ENCODE measurements at regions not wholly inside any gene's neighbourhood (a gene's known extent, or its start where the extent isn't known, plus 50 kb on each side); places are given as distances from the start of the nearest gene placed in this dataset.

- DNase-seq = no peak
These were observed 538.1 kb upstream of the TBL1XR1 start for GRCh38 chr3:177735431-177735830.

DNA sequence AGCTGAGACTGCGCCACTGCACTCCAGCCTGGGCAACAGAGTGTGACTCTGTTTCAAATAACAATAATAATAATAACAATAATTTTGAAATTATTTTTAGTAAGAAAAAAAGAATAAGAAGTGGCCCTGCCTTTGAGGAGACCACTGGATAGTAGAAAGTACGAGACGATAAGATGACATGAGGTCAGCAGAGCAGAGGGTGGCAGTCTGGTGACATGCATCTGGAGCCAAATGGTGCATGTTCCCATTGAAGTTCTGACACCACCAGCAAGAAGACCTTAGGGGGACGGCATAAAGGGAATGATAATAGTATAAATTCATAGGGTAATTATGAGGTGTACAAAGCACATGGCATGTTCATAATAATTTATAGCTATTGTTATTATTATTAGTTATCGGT lies 542.2 kb upstream of the TBL1XR1 start:
- no peak for DNase-seq

- DNase-seq = no peak
These were observed 543.0 kb upstream of the TBL1XR1 start for GRCh38 chr3:177740254-177740653.

DNA sequence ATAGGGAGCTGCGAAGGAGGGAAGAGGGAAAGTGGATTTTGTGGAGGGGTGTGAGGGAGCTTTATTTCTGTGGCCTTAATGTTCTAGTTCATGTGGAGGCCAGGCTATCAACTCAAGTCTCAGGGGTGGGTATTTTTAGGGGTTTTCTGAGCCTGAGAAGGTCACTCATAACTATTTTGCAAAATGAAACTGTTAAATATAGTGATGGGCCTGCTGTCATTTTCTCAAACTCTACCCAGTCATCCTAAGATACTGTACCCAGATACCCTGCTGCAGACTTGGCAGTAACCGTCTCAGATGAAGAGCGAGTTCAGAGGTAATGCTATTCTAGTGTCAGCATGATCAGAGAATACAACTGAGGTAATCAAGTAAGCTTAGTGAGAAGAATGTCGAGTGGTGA lies 545.0 kb upstream of the TBL1XR1 start:
- DNase-seq = no peak

DNA sequence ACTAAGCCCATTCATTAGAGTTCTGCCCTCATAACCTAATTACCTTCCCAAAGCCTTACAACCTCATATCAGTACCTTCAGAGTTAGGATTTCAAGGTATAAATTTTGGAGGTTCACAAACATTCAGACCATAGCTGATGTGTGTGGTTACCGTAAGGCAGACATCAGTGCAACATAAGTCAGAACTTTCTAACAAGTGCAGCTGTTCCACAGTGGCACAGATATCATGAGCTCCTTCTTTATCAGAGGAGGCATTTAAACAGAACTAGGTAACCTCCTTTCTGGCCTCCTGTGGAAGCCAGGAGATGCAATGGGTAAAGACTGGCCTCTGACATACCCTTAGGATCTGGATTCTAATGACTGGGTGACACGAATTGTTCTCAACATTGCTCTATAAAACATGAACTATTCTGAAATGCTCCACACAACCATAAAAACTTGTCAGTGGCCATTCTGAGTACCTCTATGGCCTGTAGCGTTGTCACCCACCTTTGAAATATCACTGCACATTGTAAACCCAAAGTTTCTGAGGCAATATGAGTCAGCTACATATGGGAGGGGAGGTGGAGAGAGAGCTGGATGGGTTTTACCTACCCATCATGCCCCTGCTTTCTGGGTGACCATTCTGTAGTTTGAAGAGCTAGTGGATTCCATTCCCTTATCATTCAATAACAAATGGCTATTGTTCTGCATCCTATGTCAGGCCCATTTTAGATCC lies 546.0 kb upstream of the TBL1XR1 start:
- no peak for DNase-seq

DNA sequence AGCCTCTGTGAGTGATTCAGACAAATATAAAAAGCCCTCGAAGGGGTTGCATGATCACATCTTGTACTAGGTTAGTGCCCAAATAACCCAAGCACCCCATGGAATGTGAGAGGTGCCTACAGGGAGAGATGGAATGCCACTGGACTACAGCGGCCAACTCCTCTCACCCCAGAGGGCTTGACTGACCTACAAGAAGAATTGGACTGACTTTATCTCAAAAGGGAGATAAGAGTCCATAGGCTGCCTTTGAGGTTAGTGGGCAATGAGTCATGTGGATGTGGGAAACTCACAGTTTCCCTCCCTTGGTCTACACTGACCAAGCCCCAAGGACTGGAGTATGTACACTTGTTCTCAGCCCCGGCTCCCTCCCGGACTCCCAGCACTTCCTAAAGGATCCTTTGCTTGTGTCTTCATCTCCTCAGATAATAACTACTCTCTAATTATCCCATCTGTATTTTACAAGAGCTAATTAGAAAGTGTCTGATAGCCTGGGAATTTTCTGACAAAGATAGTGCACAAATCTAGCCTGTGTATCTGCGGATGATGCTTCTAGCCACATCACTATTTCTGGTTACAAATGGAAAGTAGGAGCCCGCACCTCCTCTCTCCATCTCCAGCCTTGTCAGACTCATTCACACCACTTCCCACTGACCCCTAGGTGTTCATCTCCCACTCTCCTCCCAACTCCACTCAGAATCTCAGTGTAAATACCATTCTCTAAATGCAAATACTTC lies 547.8 kb upstream of the TBL1XR1 start:
- no peak for DNase-seq

GRCh38 chr3:177745607-177746005 lies 548.3 kb upstream of the TBL1XR1 start:
- no peak for DNase-seq

DNA sequence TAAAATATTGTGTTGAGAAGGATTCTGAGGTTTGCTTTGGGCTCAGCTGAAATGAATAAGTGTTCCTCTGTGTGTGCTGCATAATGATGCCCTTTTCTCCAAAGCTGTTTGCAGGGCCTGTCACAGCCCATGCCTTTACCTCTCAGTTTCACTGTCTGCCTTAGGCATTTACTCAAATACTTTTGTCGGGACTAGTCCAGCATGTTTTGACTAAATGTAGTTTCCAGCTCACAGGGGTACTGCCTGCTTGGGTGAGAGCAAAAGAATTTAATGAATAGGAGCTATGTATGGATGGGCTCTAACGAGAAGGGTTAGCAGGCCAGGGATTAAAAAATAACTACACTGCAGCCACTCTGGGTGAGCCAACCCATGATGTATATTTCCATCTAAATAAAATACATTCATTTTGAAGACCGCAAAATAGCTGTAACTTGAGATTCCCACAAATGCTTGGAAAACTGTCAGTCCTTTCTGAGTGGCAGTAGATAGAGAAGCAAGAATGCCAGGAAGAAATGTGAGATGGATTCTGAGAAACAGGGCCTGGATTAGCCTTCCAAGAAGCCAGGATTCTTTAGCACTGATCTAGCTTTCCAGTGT lies 549.2 kb upstream of the TBL1XR1 start:
- no peak for DNase-seq

DNA sequence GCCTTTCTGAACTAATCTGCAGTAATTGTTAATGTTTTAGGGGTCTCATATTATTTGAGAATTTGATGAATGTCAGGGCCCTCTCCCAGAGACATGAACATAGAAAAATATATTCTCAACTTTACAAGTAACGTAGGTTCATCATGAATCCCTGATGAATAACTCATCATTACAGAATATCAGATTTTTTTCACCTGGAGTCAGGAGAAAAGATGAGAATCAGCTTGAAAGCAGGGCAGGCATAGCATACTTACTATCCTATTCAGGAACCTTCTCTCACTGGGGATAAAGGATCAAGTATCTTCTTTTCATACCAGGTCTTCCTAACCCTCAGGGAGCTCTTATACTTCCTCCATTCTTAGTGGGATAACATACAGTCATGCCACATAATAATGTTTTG lies 552.6 kb upstream of the TBL1XR1 start:
- no peak for DNase-seq

DNA sequence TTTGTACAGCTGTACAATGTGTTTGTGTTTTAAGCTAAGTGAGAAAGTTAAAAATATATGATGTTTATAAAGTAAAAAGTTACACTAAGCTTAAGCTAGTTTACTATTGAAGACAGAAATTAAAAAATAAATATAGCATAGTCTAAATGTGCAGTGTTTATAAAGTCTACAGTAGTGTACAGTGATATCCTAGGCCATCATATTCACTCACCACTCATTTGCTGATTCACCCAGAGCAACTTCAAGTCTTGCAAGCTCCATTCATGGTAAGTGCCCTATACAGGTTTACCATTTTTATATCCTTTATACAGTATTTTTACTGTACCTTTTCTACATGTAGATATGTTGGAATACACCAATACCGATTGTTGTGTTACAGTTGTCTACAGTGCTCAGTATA lies 553.2 kb upstream of the TBL1XR1 start:
- DNase-seq = no peak

GRCh38 chr3:177751770-177752169 lies 554.5 kb upstream of the TBL1XR1 start:
- DNase-seq = no peak

DNA sequence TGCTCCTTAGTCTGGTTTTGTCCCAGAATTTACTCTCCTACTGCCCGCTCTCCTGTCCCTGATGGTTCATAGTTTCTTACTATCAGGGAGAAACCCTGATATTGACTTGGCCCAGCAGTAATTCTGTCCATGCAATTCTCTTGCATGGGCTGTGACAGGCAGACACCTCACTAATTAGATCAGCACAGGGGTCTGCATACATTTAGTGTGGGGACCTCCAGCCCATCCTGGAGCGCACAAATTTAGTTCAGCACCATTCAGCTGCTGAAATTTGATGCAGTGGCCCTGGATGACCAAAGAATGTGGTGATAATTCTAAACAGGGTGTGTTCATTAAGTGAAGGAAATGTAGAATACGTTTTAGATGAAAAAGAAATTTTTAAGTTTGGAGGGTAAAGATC lies 555.5 kb upstream of the TBL1XR1 start:
- no peak for DNase-seq

- DNase-seq = no peak
These were observed 556.3 kb upstream of the TBL1XR1 start for GRCh38 chr3:177753451-177754155.

- no peak for DNase-seq
These were observed 557.2 kb upstream of the TBL1XR1 start for GRCh38 chr3:177754508-177754921.

GRCh38 chr3:177758126-177758525 lies 560.8 kb upstream of the TBL1XR1 start:
- DNase-seq = no peak

- no peak for DNase-seq
These were observed 563.5 kb upstream of the TBL1XR1 start for GRCh38 chr3:177760803-177761202.

GRCh38 chr3:177764377-177764912 lies 567.2 kb upstream of the TBL1XR1 start:
- DNase-seq = no peak

DNA sequence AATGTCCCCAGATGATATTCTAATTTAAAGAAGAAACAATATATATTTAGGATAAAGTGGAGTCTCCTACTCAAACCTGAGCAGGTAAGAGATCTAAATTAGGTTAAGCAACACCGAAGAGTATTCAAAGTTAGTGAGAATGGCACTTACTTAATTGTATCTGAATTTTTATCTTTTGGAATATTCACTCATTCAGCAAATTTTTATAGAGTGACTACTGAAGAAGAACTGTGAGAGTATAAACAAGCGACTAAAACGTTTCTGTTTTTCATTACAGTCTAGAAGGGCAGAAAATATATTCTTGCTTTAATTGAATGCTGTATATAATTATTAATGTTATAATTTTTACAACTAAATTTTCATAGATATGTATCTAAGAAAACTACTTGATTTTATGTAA lies 567.7 kb upstream of the TBL1XR1 start:
- no peak for DNase-seq

- DNase-seq = no peak
These were observed 573.3 kb upstream of the TBL1XR1 start for GRCh38 chr3:177770383-177771230.

- DNase-seq = no peak
These were observed 574.5 kb upstream of the TBL1XR1 start for GRCh38 chr3:177771780-177772179.

Data from hypothalamus (tissue), 51 donors.